HG03432 (cell line): ENCODE measurements at regions not wholly inside any gene's neighbourhood (a gene's known extent, or its start where the extent isn't known, plus 50 kb on each side); places are given as distances from the start of the nearest gene placed in this dataset.

Experiments
- ATAC-seq: cut with Tn5 transposase; IDR thresholded peaks from one replicate; pipeline ENCODE4 v1.9.1; 2021; ENCODE audit warnings: mild to moderate bottlenecking, moderate library complexity; ENCODE audit not compliant: unreplicated experiment

GRCh38 chr5:6867712-6868111 is 154.5 kb downstream of the TENT4A start:
- ATAC-seq = no peak

GRCh38 chr5:6868171-6868570 is 154.9 kb downstream of the TENT4A start:
- no peak for ATAC-seq

GRCh38 chr5:6868575-6869215 is 155.5 kb downstream of the TENT4A start:
- no peak for ATAC-seq

- ATAC-seq = no peak
Observed at GRCh38 chr5:6869677-6870076, 156.4 kb downstream of the TENT4A start.

- ATAC-seq = no peak
Observed at GRCh38 chr5:6872441-6873160, 159.4 kb downstream of the TENT4A start.

GRCh38 chr5:6873359-6873758 is 160.1 kb downstream of the TENT4A start:
- no peak for ATAC-seq

- no peak for ATAC-seq
Observed at GRCh38 chr5:6875376-6875775, 162.1 kb downstream of the TENT4A start.

GRCh38 chr5:6877986-6878828 is 165.0 kb downstream of the TENT4A start:
- ATAC-seq = no peak

- ATAC-seq = no peak
Observed at GRCh38 chr5:6885581-6885980, 172.3 kb downstream of the TENT4A start.

GRCh38 chr5:6886866-6887265 is 173.6 kb downstream of the TENT4A start:
- ATAC-seq = no peak

GRCh38 chr5:6889030-6889429 is 175.8 kb downstream of the TENT4A start:
- no peak for ATAC-seq

GRCh38 chr5:6899221-6899620 is 186.0 kb downstream of the TENT4A start:
- no peak for ATAC-seq

- ATAC-seq = no peak
Observed at GRCh38 chr5:6900247-6901227, 187.3 kb downstream of the TENT4A start.

GRCh38 chr5:6902094-6902493 is 188.9 kb downstream of the TENT4A start:
- ATAC-seq = no peak

- no peak for ATAC-seq
Observed at GRCh38 chr5:6902597-6902996, 189.4 kb downstream of the TENT4A start.

- ATAC-seq = no peak
Observed at GRCh38 chr5:6903934-6904333, 190.7 kb downstream of the TENT4A start.

GRCh38 chr5:6904860-6905259 is 191.6 kb downstream of the TENT4A start:
- no peak for ATAC-seq

- no peak for ATAC-seq
Observed at GRCh38 chr5:6905423-6905822, 192.2 kb downstream of the TENT4A start.

- ATAC-seq = no peak
Observed at GRCh38 chr5:6905883-6906282, 192.7 kb downstream of the TENT4A start.

- ATAC-seq = no peak
Observed at GRCh38 chr5:6907320-6907918, 194.2 kb downstream of the TENT4A start.
